ENCODE measurements at regions not wholly inside any gene's neighbourhood (a gene's known extent, or its start where the extent isn't known, plus 50 kb on each side); places are given as distances from the start of the nearest gene placed in this dataset.

DNA sequence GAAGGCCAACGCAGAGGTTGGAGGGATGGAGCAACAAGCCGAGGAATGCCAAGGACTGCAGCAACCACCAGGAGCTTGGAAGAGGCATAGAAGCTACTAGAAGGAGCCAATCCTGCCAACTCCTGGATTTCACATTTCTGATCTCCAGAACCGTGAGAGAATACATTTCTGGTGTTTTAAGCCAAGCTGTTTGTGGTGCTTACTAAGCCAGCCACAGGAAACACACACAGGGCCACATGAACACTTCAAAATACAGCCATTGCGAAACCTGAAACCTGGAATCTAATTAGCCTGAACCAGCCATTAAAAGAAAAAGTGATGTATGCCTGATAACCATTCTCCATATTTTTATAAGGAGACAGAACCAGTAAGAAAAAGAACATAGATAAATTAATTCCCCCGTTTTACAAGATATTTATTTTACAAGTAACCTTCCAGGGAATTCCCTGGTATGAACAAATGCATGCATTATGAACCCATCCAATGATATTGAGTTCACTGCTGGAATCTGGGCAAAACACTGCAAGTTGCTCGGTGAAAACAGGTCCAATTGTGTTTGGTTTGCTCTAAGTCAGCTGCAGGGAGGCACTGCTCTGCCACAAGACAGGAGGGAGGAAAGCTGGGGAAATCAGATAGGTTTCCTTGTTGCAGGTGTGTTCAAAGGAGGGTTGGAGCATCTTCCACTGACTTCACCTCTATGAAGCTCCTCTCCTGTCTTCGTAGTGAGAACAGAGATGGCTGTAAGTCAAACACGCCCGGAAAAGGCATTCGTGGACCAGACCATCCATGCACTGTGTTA, 70.2 kb downstream of the ETS2 start:
- no peak for DNase-seq

Measured in stimulated activated CD8-positive, alpha-beta memory T cell treated with anti-CD3 and anti-CD28 coated beads, Interleukin-4, amount 100 ng/mL, for 48 hours (primary cell).